GM12892 (cell line): ENCODE measurements at regions not wholly inside any gene's neighbourhood (a gene's known extent, or its start where the extent isn't known, plus 50 kb on each side); places are given as distances from the start of the nearest gene placed in this dataset.

Experiments used
- POLR2A ChIP-seq: IDR thresholded peaks from 2 replicates; pipeline ENCODE4 v1.6.1; 2011; ENCODE audit warnings: low read depth, low read length, control low read depth
- POLR2AphosphoS5 ChIP-seq: IDR thresholded peaks from 2 replicates; pipeline ENCODE4 v1.6.1; 2011; ENCODE audit warnings: low read depth, low read length, control low read depth
- TAF1 ChIP-seq: IDR thresholded peaks from 2 replicates; pipeline ENCODE4 v1.6.1; 2011; ENCODE audit warnings: low read depth, mild to moderate bottlenecking, control low read depth, low read length, borderline replicate concordance

- TF ChIP-seq POLR2AphosphoS5 (no peak), POLR2A (no peak), TAF1 (no peak)
Measured at GRCh38 chr1:59236721-59237545, 60.0 kb upstream of the FGGY start.
